Astrocyte (in vitro differentiated cells and primary cell): ENCODE measurements at regions not wholly inside any gene's neighbourhood (a gene's known extent, or its start where the extent isn't known, plus 50 kb on each side); places are given as distances from the start of the nearest gene placed in this dataset.

Experiments
- EZH2 ChIP-seq: IDR thresholded peaks from 2 replicates; pipeline ENCODE4 v1.6.1; 2012; ENCODE audit warnings: mild to moderate bottlenecking, low read length, inconsistent platforms; ENCODE audit not compliant: insufficient read depth
- TF ChIP-seq, protein P1 (sequence below): IDR thresholded peaks from 2 replicates; pipeline ENCODE4 v1.5.1; 2011; ENCODE audit warnings: low read depth, mild to moderate bottlenecking, inconsistent platforms, low read length, moderate library complexity; ENCODE audit not compliant: insufficient read depth

DNA sequence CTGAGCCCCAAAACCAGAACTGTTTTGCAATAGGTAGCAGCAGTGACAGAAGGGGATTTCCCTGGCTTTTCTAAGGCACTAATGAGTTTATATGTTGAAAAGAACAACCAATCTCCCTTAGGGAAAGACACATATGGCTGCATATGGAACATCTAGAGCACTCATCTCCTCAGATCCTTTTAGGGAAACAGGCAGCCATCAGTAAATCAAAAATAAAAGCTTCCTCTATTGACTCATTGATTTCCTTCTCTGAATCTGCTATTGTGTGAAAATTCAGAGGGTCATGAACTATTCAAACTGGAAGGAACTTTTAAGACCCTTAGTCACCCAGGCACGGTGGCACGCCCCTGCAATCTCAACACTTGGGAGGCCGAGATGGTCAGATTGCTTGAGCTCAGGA, 110.9 kb upstream of the NANOS1 start:
- TF ChIP-seq, protein P1, sequence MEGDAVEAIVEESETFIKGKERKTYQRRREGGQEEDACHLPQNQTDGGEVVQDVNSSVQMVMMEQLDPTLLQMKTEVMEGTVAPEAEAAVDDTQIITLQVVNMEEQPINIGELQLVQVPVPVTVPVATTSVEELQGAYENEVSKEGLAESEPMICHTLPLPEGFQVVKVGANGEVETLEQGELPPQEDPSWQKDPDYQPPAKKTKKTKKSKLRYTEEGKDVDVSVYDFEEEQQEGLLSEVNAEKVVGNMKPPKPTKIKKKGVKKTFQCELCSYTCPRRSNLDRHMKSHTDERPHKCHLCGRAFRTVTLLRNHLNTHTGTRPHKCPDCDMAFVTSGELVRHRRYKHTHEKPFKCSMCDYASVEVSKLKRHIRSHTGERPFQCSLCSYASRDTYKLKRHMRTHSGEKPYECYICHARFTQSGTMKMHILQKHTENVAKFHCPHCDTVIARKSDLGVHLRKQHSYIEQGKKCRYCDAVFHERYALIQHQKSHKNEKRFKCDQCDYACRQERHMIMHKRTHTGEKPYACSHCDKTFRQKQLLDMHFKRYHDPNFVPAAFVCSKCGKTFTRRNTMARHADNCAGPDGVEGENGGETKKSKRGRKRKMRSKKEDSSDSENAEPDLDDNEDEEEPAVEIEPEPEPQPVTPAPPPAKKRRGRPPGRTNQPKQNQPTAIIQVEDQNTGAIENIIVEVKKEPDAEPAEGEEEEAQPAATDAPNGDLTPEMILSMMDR: no peak
- no peak for TF ChIP-seq EZH2
